PFSK-1 (cell line): ENCODE measurements at regions not wholly inside any gene's neighbourhood (a gene's known extent, or its start where the extent isn't known, plus 50 kb on each side); places are given as distances from the start of the nearest gene placed in this dataset.

Experiments used
- FOXP2 ChIP-seq: optimal IDR thresholded peaks from 2 replicates; pipeline ENCODE3; 2011; ENCODE audit warnings: borderline replicate concordance, control low read depth, inconsistent platforms; ENCODE audit not compliant: insufficient read depth; ENCODE audit errors: extremely low read length, extremely low read depth
- POLR2AphosphoS5 ChIP-seq: IDR thresholded peaks from 2 replicates; pipeline ENCODE4 v1.6.1; 2012; ENCODE audit warnings: low read depth, mild to moderate bottlenecking, control low read depth, low read length, moderate library complexity
- REST ChIP-seq, 2 experiments: IDR thresholded peaks; 2 replicates each; pipeline versions ENCODE4 v1.6.1 to v1.8.0; 2011 to 2012; ENCODE audit warnings: low read depth in 2 of 2, low read length in 2 of 2, control low read depth in 1 of 2, inconsistent platforms in 1 of 2, mild to moderate bottlenecking in 1 of 2, moderate library complexity in 1 of 2; ENCODE audit not compliant: insufficient read depth in 1 of 2
- SIN3A ChIP-seq: IDR thresholded peaks from 2 replicates; pipeline ENCODE4 v1.6.1; 2012; ENCODE audit warnings: mild to moderate bottlenecking, low read length, moderate library complexity, borderline replicate concordance; ENCODE audit not compliant: insufficient read depth
- TAF1 ChIP-seq: IDR thresholded peaks from 2 replicates; pipeline ENCODE4 v1.6.1; 2012; ENCODE audit warnings: low read length, control low read depth, borderline replicate concordance; ENCODE audit not compliant: insufficient read depth

GRCh38 chr6:148214667-148215066 lies 128.0 kb upstream of the SASH1 start:
- TF ChIP-seq TAF1 (no peak), FOXP2 (no peak), SIN3A (no peak), POLR2AphosphoS5 (no peak), REST (IDR thresholded peaks at IDR 0.05; ENCODE audit: insufficient read depth in 1 of 2, low read depth in 2 of 2, low read length in 2 of 2) (no peak)

- TF ChIP-seq POLR2AphosphoS5: no peak
- TF ChIP-seq SIN3A: no peak
- TF ChIP-seq REST (IDR thresholded peaks at IDR 0.05; ENCODE audit: insufficient read depth in 1 of 2, low read depth in 2 of 2, low read length in 2 of 2): no peak
- TF ChIP-seq TAF1: no peak
- no peak for TF ChIP-seq FOXP2
Observed at GRCh38 chr6:148217051-148217450, 125.6 kb upstream of the SASH1 start.

- TF ChIP-seq TAF1 (no peak), POLR2AphosphoS5 (no peak), REST (IDR thresholded peaks at IDR 0.05; ENCODE audit: insufficient read depth in 1 of 2, low read depth in 2 of 2, low read length in 2 of 2) (no peak), FOXP2 (no peak), SIN3A (no peak)
Observed at GRCh38 chr6:148217921-148218320, 124.7 kb upstream of the SASH1 start.

- no peak for TF ChIP-seq FOXP2
- TF ChIP-seq SIN3A: no peak
- no peak for TF ChIP-seq REST (IDR thresholded peaks at IDR 0.05; ENCODE audit: insufficient read depth in 1 of 2, low read depth in 2 of 2, low read length in 2 of 2)
- TF ChIP-seq POLR2AphosphoS5: no peak
- no peak for TF ChIP-seq TAF1
Observed at GRCh38 chr6:148218542-148219258, 123.9 kb upstream of the SASH1 start.
